GM18498 (cell line): ENCODE measurements at regions not wholly inside any gene's neighbourhood (a gene's known extent, or its start where the extent isn't known, plus 50 kb on each side); places are given as distances from the start of the nearest gene placed in this dataset.
"Not testable (repeated sequence)": the region's sequence is repeated elsewhere in the genome, so short reads cannot be mapped to it uniquely, and the experiment has no call there.

Experiments
- ATAC-seq: cut with Tn5 transposase; IDR thresholded peaks from one replicate; pipeline ENCODE4 v1.9.1; 2021; ENCODE audit warnings: mild to moderate bottlenecking, moderate library complexity; ENCODE audit not compliant: unreplicated experiment

DNA sequence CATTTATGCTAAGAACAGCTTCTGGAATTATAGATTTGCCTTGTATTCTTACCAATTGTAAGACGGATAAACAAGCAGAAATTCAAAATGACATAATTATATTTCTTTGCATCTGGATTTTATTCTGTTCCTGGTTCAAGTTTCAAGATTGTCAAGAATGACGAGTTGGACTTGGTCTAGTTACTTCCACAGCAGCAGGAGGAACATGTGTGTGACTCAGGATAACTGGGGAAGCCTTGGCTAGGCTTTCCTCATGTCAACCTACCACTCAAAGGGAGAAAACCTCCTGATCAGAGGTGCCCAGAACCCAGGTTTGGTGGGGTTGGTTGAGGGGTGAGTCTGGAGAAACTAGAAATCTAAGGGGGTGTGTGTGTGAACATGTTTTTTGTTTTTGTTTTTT, 259.7 kb downstream of the SOX2 start:
- no peak for ATAC-seq

DNA sequence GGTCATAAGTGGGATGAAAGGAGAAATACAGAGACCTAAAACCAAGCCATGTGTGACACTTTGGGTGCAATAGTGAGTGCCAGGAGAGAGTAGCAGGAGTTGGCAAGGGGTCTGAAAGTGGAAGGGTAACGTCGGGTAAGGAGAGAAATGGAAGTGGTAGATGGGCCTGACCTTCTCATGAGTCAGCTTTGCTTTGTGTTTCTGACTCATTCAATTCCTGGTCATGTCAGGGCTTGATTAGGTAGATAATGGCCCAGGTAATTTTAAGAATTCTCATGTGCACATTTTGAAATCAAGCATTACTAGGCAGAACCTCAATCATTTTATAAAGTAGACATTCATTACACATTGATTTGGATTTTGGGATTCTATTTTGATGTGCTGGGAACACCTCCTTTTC, 262.5 kb downstream of the SOX2 start:
- no peak for ATAC-seq

DNA sequence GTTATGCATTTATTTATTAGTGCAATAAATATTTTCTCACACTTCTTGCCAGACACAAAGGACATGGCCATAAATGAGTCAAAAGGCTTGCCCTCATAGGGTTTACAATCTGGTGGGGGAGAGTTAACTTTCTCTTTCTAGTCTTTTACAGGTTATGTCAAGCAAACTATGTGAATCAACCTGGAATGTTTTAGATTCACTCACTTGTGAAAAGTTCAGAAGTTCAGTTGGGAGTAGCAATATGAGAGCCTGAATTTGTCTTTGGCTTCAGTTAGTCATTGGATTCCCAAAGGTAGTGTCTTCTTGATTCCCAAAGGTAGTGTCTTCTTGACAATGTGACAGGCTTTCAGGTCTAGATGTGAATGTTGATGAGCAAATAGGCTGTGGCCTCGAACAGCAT, 264.8 kb downstream of the SOX2 start:
- no peak for ATAC-seq

GRCh38 chr3:181985386-181985785, 273.7 kb downstream of the SOX2 start:
- no peak for ATAC-seq

GRCh38 chr3:181987736-181988135, 276.0 kb downstream of the SOX2 start:
- ATAC-seq: no peak

- peak; percentile 18 for ATAC-seq
Observed at GRCh38 chr3:181998828-181999227, 287.1 kb downstream of the SOX2 start.

GRCh38 chr3:181999314-181999713, 287.6 kb downstream of the SOX2 start:
- peak; percentile 72 for ATAC-seq

DNA sequence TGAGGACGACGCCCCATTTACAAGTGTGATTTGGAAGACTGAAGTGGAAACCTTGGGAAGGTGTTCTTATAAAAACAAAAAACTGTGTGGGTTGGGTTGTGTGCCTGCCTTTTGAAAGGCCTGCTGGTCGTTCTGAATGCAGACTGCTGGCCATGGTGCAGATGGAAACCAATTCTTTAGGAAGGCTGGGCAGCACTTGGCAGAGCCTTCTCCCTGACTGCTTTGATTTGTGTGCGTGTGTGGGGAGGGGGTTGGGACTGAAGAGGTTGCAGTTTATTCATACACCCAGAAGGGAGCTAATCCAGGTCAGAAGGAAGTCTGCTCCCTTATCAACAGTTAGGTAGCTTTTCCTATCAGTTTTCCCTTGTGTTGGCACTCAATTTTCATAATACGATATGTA, 288.7 kb downstream of the SOX2 start:
- no peak for ATAC-seq

GRCh38 chr3:182005219-182005618, 293.5 kb downstream of the SOX2 start:
- ATAC-seq: no peak

DNA sequence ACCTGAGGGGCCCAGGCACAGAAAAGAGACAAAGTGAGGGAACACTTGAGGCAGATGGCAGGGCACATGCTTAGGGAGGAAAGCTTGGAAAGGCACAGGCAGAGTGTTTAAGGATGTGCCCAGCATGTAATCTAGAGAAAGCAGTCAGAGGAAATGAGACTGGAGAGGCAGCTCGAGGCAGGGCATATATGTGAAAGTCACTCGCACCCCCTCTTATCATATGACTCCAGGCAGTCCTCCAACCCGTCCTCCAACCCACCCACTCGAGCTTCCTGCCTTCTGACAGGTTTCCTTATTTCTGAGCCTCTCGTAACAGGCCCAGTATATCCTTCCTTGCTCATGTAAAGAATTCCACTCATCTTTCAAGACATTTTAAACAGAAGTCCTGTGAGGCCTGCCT, 294.0 kb downstream of the SOX2 start:
- no peak for ATAC-seq

DNA sequence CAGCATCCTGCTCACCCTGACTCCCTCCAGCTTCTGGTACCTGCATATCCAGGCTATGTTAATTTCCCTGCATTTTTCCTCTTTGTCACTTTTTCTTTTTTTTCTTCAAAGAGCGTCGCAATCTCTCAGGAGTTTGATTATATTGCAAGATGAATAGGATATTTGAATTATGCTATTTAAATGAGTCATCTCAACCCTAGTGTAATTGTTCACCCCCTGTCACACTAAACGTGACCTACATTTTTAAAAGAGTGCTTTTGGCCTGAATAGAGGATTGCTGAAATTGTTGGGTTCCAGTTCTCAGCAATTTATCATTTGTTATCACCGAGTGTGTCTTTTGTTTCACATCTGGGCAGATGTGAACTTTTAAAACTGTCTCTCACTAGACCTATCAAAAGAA, 294.7 kb downstream of the SOX2 start:
- ATAC-seq: no peak

DNA sequence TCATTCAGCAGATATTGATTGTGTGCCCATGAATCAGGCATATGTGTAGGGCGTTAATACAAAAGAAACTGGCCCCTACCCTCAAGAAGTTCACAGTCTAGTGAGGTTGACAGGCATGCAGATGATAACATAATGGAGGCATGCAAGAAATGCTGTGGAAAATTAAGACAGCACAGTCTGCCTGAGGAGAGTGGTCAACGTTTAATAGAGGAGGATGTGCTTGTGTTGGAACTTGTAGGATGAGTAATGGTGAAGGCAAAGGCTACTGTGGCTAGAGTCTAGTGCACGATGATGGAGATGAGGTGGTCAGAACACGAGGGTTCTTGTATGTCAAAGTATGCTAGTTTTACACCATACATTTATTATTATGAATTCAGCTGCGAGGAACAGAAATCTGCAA, 295.7 kb downstream of the SOX2 start:
- ATAC-seq: no peak

GRCh38 chr3:182018361-182018760, 306.6 kb downstream of the SOX2 start:
- no peak for ATAC-seq

- no peak for ATAC-seq
Observed at GRCh38 chr3:182019926-182020325, 308.2 kb downstream of the SOX2 start.

DNA sequence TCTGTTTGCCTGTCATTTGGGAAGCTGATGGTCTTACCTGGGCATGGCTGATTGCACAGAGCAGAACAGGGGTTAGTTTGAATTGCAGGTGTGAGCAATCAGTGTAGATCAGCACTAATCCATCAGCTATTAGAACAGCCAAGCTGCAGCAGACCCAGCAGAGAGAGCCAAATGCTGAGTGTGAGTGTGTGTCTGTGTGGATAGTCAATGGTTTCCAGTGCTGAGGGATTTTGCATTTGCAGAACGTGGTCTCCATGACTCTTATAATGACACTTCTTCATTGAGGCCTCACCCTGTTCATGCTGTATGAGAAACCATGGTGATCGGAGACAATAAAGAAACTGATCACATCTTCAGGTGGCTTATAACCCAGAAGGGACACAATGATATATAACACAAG, 312.1 kb downstream of the SOX2 start:
- ATAC-seq: no peak

DNA sequence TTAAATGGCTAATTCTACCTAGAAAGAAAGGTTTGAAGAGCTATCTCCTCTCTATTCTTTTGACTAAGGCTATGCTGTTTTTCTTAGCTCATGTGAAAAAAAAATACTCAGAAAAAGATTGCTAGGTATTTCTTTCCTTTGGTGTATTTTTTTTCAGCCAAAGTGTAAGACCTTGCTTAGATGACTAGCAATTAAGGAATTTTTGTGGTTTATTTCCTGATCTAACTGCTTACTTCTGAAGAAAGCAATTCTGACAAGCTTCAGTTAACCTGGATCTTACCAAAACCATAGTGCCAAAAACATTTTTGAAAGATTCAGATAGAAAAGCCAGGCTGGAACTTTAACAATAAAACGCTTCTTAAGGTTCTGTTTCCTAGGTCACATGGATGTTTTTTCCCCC, 315.6 kb downstream of the SOX2 start:
- no peak for ATAC-seq

DNA sequence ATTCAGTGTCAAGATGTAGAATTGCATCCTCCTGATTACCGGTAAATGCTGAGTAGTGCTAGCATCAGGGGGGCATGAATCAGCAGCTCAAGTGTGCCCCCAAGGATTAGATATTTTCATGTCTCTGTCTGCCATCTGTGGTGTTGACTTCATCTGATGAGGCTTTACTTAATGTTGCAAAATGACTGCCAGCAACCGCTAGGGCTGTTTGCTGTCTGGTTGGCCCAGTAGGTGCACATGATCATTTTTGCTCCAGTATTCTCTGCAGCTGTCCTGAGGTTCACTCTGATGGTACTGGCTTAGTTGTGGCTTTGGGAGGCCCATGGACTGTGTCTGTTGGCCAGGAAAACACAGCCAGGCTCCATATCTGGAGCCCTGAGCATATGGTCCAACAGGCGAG, 316.4 kb downstream of the SOX2 start:
- ATAC-seq: no peak

- not testable (repeated sequence) for ATAC-seq
Observed at GRCh38 chr3:182034231-182034630, 322.5 kb downstream of the SOX2 start.

GRCh38 chr3:182035324-182035723, 323.6 kb downstream of the SOX2 start:
- no peak for ATAC-seq

- ATAC-seq: no peak
Observed at GRCh38 chr3:182036382-182036781, 324.7 kb downstream of the SOX2 start.

GRCh38 chr3:182041668-182042291, 330.1 kb downstream of the SOX2 start:
- no peak for ATAC-seq

DNA sequence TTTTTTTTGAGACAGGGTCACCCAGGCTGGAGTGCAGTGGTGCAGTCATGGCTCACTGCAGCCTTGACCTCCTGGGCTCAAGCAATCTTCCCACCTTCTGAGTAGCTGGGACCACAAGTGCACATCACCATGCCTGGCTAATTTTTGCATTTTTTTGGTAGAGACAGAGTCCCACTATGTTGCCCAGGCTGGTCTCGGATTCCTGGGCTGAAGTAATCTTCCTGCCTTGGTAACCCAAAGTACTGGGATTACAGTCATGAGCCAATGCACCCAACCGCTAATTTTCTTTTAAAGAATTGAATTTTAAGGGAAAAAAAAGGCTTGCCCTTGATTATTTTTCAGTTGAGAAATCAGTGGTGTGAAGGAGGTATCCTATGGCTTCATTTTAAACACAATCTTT, 334.0 kb downstream of the SOX2 start:
- no peak for ATAC-seq

GRCh38 chr3:182046166-182046764, 334.5 kb downstream of the SOX2 start:
- no peak for ATAC-seq
